ENCODE measurements at regions not wholly inside any gene's neighbourhood (a gene's known extent, or its start where the extent isn't known, plus 50 kb on each side); places are given as distances from the start of the nearest gene placed in this dataset.

GRCh38 chr13:50766695-50767094 is 76.8 kb downstream of the DLEU7 start:
- no peak for TF ChIP-seq CTCF (IDR thresholded peaks at IDR 0.05)
- no peak for TF ChIP-seq POLR2AphosphoS5 (IDR thresholded peaks at IDR 0.05)

Data from esophagus muscularis mucosa (tissue), 3 donors.